A673 (cell line): ENCODE measurements at regions not wholly inside any gene's neighbourhood (a gene's known extent, or its start where the extent isn't known, plus 50 kb on each side); places are given as distances from the start of the nearest gene placed in this dataset.

Experiments
- BruUV-seq: library from RNA; stranded (reverse); fragments of 400-500 nt; replicated peaks from 2 replicates; lab custom pipeline; 2021; lab: Mats Ljungman, UMichigan
- CTCF ChIA-PET: fragments of 300-600 bp; sonication (Branson Sonifier 250); formaldehyde crosslinking; loops from one replicate; lab custom pipeline; 2022; ENCODE audit warnings: antibody characterized with exemption; lab: Charles Lee
- POLR2A ChIA-PET: fragments of 300-600 bp; sonication (Branson Sonifier 250); formaldehyde crosslinking; loops from one replicate; lab custom pipeline; 2022; ENCODE audit warnings: antibody characterized with exemption; ENCODE audit not compliant: low non-redundant PET; lab: Charles Lee
- DNase-seq: peaks from one replicate; pipeline ENCODE4 v3.0.0-alpha.2; 2015; ENCODE audit warnings: low spot score
- H3K27ac ChIP-seq: fragments of 200-600 bp; sonication (generic); 2 replicates; pipeline ENCODE4 v1.5.1; 2016; ENCODE audit warnings: mixed run types, low read depth, mild to moderate bottlenecking, mixed read lengths, antibody characterized with exemption, low read length; ENCODE audit not compliant: poor library complexity, severe bottlenecking
- H3K27me3 ChIP-seq: fragments of 200-600 bp; sonication (generic); replicated peaks from 2 replicates; pipeline ENCODE4 v1.6.1; 2017; ENCODE audit warnings: mixed run types, low read depth, mild to moderate bottlenecking, mixed read lengths, antibody characterized with exemption, low read length; ENCODE audit not compliant: insufficient read depth, poor library complexity
- H3K36me3 ChIP-seq: fragments of 200-600 bp; sonication (generic); 2 replicates; pipeline ENCODE4 v1.6.1; 2016; ENCODE audit warnings: mixed run types, mild to moderate bottlenecking, mixed read lengths, antibody characterized with exemption, low read length; ENCODE audit not compliant: insufficient read depth, poor library complexity, severe bottlenecking
- H3K4me1 ChIP-seq: fragments of 200-600 bp; sonication (generic); 2 replicates; pipeline ENCODE4 v1.6.1; 2017; ENCODE audit warnings: mixed run types, mild to moderate bottlenecking, mixed read lengths, antibody characterized with exemption, low read length; ENCODE audit not compliant: insufficient read depth, poor library complexity, severe bottlenecking
- H3K4me3 ChIP-seq: fragments of 200-600 bp; sonication (generic); 2 replicates; pipeline ENCODE4 v1.5.1; 2016; ENCODE audit warnings: low read depth, mixed run types, mild to moderate bottlenecking, mixed read lengths, low read length; ENCODE audit not compliant: poor library complexity, severe bottlenecking
- H3K9me3 ChIP-seq: fragments of 200-600 bp; sonication (generic); 2 replicates; pipeline ENCODE4 v1.6.1; 2016; ENCODE audit warnings: mixed run types, low read depth, mild to moderate bottlenecking, mixed read lengths, antibody characterized with exemption, low read length; ENCODE audit not compliant: poor library complexity, severe bottlenecking
- EZH2 ChIP-seq: fragments of 200-600 bp; sonication (generic); IDR thresholded peaks from 2 replicates; pipeline ENCODE4 v1.6.1; 2017; ENCODE audit warnings: borderline replicate concordance, low read depth, mild to moderate bottlenecking, mixed read lengths, antibody characterized with exemption, low read length; ENCODE audit not compliant: poor library complexity, severe bottlenecking
- intact Hi-C: fragments of 100-400 bp; cut with micrococcal nuclease; formaldehyde crosslinking; loops from one replicate; pipeline ENCODE4 v1.10.0; 2022; ENCODE audit not compliant: unreplicated experiment
- TF ChIP-seq, protein P1 (sequence below): fragments of 300-800, 200-600 bp; sonication (generic); conservative IDR thresholded peaks from 2 replicates; pipeline ENCODE4 v1.5.1; 2017; ENCODE audit warnings: low read depth, mild to moderate bottlenecking, antibody characterized with exemption, low read length, moderate library complexity, mixed read lengths

DNA sequence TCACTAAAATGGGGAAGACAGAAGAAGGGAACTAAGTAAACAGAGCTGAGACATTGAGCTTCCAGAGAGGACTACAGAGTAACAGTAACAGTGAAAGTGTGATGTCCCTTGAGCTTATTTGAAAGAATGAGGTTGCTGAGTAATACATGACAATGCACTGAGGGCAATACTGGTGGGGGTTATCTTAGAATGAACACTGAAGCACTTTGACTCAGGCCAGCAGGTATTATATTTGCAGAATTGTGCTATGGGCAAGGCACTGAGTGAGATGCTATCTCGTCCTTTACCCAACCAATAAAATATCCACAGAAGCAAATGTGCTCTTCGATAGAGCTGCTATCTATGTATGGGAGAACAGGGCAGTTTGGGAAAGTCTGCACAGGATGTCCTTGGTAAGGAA, 133.2 kb downstream of the DISP1 start:
- CTCF ChIA-PET, result no interaction called here
- Histone ChIP-seq H3K4me1 (no peaks in the 10 kb centered on the region), H3K4me3 (no peak overlapping the region), H3K36me3 (no peaks in the 10 kb centered on the region), H3K9me3 (no peaks in the 10 kb centered on the region), H3K27me3 (no peaks in the 10 kb centered on the region), H3K27ac (no peak overlapping the region)
- POLR2A ChIA-PET, result no interaction called here
- intact Hi-C loops, result no loop called here
- no peak for TF ChIP-seq EZH2
- TF ChIP-seq, protein P1, sequence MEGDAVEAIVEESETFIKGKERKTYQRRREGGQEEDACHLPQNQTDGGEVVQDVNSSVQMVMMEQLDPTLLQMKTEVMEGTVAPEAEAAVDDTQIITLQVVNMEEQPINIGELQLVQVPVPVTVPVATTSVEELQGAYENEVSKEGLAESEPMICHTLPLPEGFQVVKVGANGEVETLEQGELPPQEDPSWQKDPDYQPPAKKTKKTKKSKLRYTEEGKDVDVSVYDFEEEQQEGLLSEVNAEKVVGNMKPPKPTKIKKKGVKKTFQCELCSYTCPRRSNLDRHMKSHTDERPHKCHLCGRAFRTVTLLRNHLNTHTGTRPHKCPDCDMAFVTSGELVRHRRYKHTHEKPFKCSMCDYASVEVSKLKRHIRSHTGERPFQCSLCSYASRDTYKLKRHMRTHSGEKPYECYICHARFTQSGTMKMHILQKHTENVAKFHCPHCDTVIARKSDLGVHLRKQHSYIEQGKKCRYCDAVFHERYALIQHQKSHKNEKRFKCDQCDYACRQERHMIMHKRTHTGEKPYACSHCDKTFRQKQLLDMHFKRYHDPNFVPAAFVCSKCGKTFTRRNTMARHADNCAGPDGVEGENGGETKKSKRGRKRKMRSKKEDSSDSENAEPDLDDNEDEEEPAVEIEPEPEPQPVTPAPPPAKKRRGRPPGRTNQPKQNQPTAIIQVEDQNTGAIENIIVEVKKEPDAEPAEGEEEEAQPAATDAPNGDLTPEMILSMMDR, result no peak
- DNase-seq, result no peak
- BruUV-seq, result no TSS peak

DNA sequence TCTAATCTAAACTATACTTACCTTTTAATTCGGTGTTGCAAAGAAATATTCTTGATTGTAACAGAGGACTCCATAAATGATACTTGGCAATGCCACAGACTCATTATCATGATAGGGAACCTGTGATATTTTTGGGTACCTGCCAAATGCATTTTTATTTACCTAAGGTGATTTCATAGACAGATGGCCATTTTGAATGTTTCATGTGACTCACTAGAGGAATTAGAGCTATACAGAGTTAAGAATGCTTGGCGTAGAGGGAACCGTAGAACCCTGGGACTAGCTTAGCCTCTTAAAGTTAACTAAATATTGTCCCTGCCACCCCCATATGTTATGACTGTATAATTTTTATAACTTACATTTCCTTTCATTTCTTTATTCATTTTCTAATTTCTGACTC, 136.1 kb downstream of the DISP1 start:
- H3K9me3 ChIP-seq, result no peaks in the 10 kb centered on the region
- no peaks in the 10 kb centered on the region for H3K4me1 ChIP-seq
- H3K27me3 ChIP-seq, result no peaks in the 10 kb centered on the region
- H3K36me3 ChIP-seq, result no peaks in the 10 kb centered on the region
- H3K4me3 ChIP-seq, result no peak overlapping the region
- no peak for DNase-seq
- CTCF ChIA-PET, result no interaction called here
- POLR2A ChIA-PET, result no interaction called here
- no peak overlapping the region for H3K27ac ChIP-seq
- no TSS peak for BruUV-seq
- intact Hi-C loops, result no loop called here
- no peak for TF ChIP-seq EZH2
- TF ChIP-seq, protein P1, result no peak

DNA sequence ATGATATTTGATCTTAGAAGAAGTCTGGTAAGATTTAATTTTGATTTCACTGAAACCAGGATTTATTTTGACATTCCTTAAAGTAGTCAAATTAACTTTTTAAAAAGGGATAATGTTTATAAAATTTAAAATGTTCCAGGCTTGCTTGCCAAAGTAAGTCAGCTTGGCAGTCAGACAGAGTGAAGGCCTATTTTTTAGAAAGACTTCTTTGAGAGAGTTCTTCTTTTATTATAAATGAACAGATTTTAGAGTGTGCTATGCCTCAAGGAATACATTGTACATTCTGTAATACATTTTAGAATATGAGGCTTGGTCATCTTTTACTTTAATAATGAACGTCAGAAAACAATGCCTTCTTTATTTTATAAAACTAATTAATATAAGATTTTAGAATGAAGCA, 138.7 kb downstream of the DISP1 start:
- H3K36me3 ChIP-seq, result no peaks in the 10 kb centered on the region
- no peaks in the 10 kb centered on the region for H3K9me3 ChIP-seq
- H3K4me1 ChIP-seq, result no peaks in the 10 kb centered on the region
- no TSS peak for BruUV-seq
- ChIA-PET CTCF (no interaction called here), POLR2A (no interaction called here)
- no peak overlapping the region for H3K27ac ChIP-seq
- no peaks in the 10 kb centered on the region for H3K27me3 ChIP-seq
- TF ChIP-seq, protein P1, result no peak
- TF ChIP-seq EZH2, result no peak
- DNase-seq, result no peak
- no peak overlapping the region for H3K4me3 ChIP-seq
- intact Hi-C loops, result no loop called here
